ENCODE measurements at regions not wholly inside any gene's neighbourhood (a gene's known extent, or its start where the extent isn't known, plus 50 kb on each side); places are given as distances from the start of the nearest gene placed in this dataset.

GRCh38 chr19:29308977-29309590 lies 96.1 kb upstream of the UQCRFS1 start:
- Histone ChIP-seq H3K27me3 (no peaks in the 10 kb centered on the region), H3K9me3 (no peaks in the 10 kb centered on the region), H3K4me3 (no peak overlapping the region), H3K4me1 (no peaks in the 10 kb centered on the region), H3K27ac (no peak overlapping the region), H3K36me3 (no peaks in the 10 kb centered on the region)
- DNase-seq (no peak), ATAC-seq (ENCODE audit: low FRiP score in 2 of 2) (no peak)
- 16 to 19% methylated on average over 10 to 12 of the region's 12 CpGs for WGBS, 2 donors
- TF ChIP-seq POLR2A (IDR thresholded peaks at IDR 0.05) (no peak), CTCF (IDR thresholded peaks at IDR 0.05) (no peak), EP300 (IDR thresholded peaks at IDR 0.05) (no peak), POLR2AphosphoS5 (IDR thresholded peaks at IDR 0.05) (no peak)

- Histone ChIP-seq H3K27me3 (no peaks in the 10 kb centered on the region), H3K36me3 (no peaks in the 10 kb centered on the region), H3K9me3 (no peaks in the 10 kb centered on the region), H3K4me1 (no peaks in the 10 kb centered on the region), H3K27ac (no peak overlapping the region), H3K4me3 (no peak overlapping the region)
- DNase-seq (no peak), ATAC-seq (ENCODE audit: low FRiP score in 2 of 2) (peak in 1 of 2 donors; percentile 13)
- 39 to 59% methylated on average over 8 to 9 of the region's 9 CpGs for WGBS, 2 donors
- no peak for TF ChIP-seq POLR2A (IDR thresholded peaks at IDR 0.05)
- TF ChIP-seq POLR2AphosphoS5 (IDR thresholded peaks at IDR 0.05) = no peak
These were observed 96.7 kb upstream of the UQCRFS1 start for GRCh38 chr19:29309637-29310036.

- Histone ChIP-seq H3K4me1 (no peaks in the 10 kb centered on the region), H3K27me3 (no peaks in the 10 kb centered on the region)
- 62% methylated on average over 12 to 14 of the region's 14 CpGs for WGBS, 2 donors
These were observed 98.3 kb upstream of the UQCRFS1 start for GRCh38 chr19:29311191-29311790.

GRCh38 chr19:29315556-29316190 lies 102.7 kb upstream of the UQCRFS1 start:
- H3K4me3 ChIP-seq = no peak overlapping the region
- WGBS, 2 donors = 47 to 50% methylated on average over 4 of the region's 4 CpGs

More at GRCh38 chr19:29311191-29311790, 98.3 kb upstream of the UQCRFS1 start:
- no peak for TF ChIP-seq POLR2AphosphoS5 (IDR thresholded peaks at IDR 0.05)
- no peak for TF ChIP-seq CTCF (IDR thresholded peaks at IDR 0.05)
- no peak for TF ChIP-seq EP300 (IDR thresholded peaks at IDR 0.05)
- no peak for TF ChIP-seq POLR2A (IDR thresholded peaks at IDR 0.05)
- Histone ChIP-seq H3K27ac (no peak overlapping the region), H3K4me3 (no peak overlapping the region), H3K36me3 (no peaks in the 10 kb centered on the region), H3K9me3 (no peaks in the 10 kb centered on the region)
- ATAC-seq (ENCODE audit: low FRiP score in 2 of 2) = peak in 1 of 2 donors; percentile 31
- no peak for DNase-seq

GRCh38 chr19:29318581-29318980 lies 105.6 kb upstream of the UQCRFS1 start:
- WGBS, 2 donors = 68 to 91% methylated on average over 6 of the region's 6 CpGs
- no peak for DNase-seq

More at GRCh38 chr19:29315556-29316190, 102.7 kb upstream of the UQCRFS1 start:
- Histone ChIP-seq H3K27ac (no peak overlapping the region), H3K36me3 (no peaks in the 10 kb centered on the region), H3K9me3 (no peaks in the 10 kb centered on the region), H3K4me1 (no peaks in the 10 kb centered on the region), H3K27me3 (no peaks in the 10 kb centered on the region)
- no peak for TF ChIP-seq POLR2A (IDR thresholded peaks at IDR 0.05)
- TF ChIP-seq POLR2AphosphoS5 (IDR thresholded peaks at IDR 0.05) = no peak
- no peak for TF ChIP-seq EP300 (IDR thresholded peaks at IDR 0.05)
- ATAC-seq (ENCODE audit: low FRiP score in 2 of 2) (no peak), DNase-seq (no peak)

More at GRCh38 chr19:29318581-29318980, 105.6 kb upstream of the UQCRFS1 start:
- H3K4me1 ChIP-seq = no peaks in the 10 kb centered on the region
- TF ChIP-seq CTCF (IDR thresholded peaks at IDR 0.05) = no peak
- TF ChIP-seq POLR2A (IDR thresholded peaks at IDR 0.05) = no peak
- no peak for TF ChIP-seq POLR2AphosphoS5 (IDR thresholded peaks at IDR 0.05)
- no peak for TF ChIP-seq EP300 (IDR thresholded peaks at IDR 0.05)
- H3K36me3 ChIP-seq = no peaks in the 10 kb centered on the region
- ATAC-seq (ENCODE audit: low FRiP score in 2 of 2) = no peak
- no peaks in the 10 kb centered on the region for H3K9me3 ChIP-seq
- no peak overlapping the region for H3K4me3 ChIP-seq
- no peak overlapping the region for H3K27ac ChIP-seq
- H3K27me3 ChIP-seq = no peaks in the 10 kb centered on the region
